RWPE2 (cell line): ENCODE measurements at regions not wholly inside any gene's neighbourhood (a gene's known extent, or its start where the extent isn't known, plus 50 kb on each side); places are given as distances from the start of the nearest gene placed in this dataset.
A peak's percentile ranks its signal among the peaks of the same experiment; 100 is the strongest.

Source experiments
- ATAC-seq: fragments of 200-7000 bp; cut with Tn5 transposase; 3 replicates; pipeline ENCODE4 v1.9.1; 2021; ENCODE audit warnings: low read depth
- DNase-seq: peaks from one replicate; pipeline ENCODE4 v3.0.0-alpha.2; 2020; ENCODE audit warnings: low spot score
- H3K27ac ChIP-seq: fragments of 450-650 bp; 2 replicates; pipeline ENCODE4 v1.5.1; 2017; ENCODE audit warnings: mild to moderate bottlenecking; ENCODE audit not compliant: poor library complexity, severe bottlenecking
- H3K27me3 ChIP-seq: fragments of 250-450 bp; sonication (Bioruptor Pico); 2 replicates; pipeline ENCODE4 v1.5.1; 2021; ENCODE audit warnings: mild to moderate bottlenecking, moderate library complexity; ENCODE audit not compliant: insufficient read depth, poor library complexity, severe bottlenecking
- H3K36me3 ChIP-seq: fragments of 250-450 bp; sonication (Bioruptor Pico); 2 replicates; pipeline ENCODE4 v1.5.1; 2020; ENCODE audit warnings: low read depth, mild to moderate bottlenecking, moderate library complexity
- H3K4me1 ChIP-seq: fragments of 250-450 bp; sonication (Bioruptor Pico); 2 replicates; pipeline ENCODE4 v1.5.1; 2021; ENCODE audit warnings: mild to moderate bottlenecking, moderate library complexity; ENCODE audit not compliant: insufficient read depth, poor library complexity, severe bottlenecking
- H3K4me3 ChIP-seq: fragments of 250-450 bp; sonication (Bioruptor Pico); 2 replicates; pipeline ENCODE4 v1.5.1; 2021; ENCODE audit warnings: mild to moderate bottlenecking, moderate library complexity; ENCODE audit not compliant: severe bottlenecking
- H3K9me3 ChIP-seq: fragments of 250-450 bp; sonication (Bioruptor Pico); 2 replicates; pipeline ENCODE4 v1.5.1; 2021; ENCODE audit warnings: mild to moderate bottlenecking, moderate library complexity; ENCODE audit not compliant: severe bottlenecking
- CTCF ChIP-seq: fragments of 450-650 bp; IDR thresholded peaks from one replicate; pipeline ENCODE4 v1.5.1; 2017; ENCODE audit warnings: mild to moderate bottlenecking, moderate library complexity; ENCODE audit not compliant: poor library complexity, severe bottlenecking

- Histone ChIP-seq H3K27ac (no peak overlapping the region), H3K27me3 (no peaks in the 10 kb centered on the region), H3K4me1 (no peaks in the 10 kb centered on the region), H3K4me3 (no peak overlapping the region), H3K36me3 (no peaks in the 10 kb centered on the region), H3K9me3 (no peaks in the 10 kb centered on the region)
- ATAC-seq, result no peak
- TF ChIP-seq CTCF, result no peak
- no peak for DNase-seq
These were observed 157.5 kb upstream of the FAM9B start for GRCh38 chrX:9191392-9191791.

- ATAC-seq (no peak), DNase-seq (no peak)
- no peaks in the 10 kb centered on the region for H3K27me3 ChIP-seq
- no peak for TF ChIP-seq CTCF
- H3K4me3 ChIP-seq, result no peak overlapping the region
- H3K9me3 ChIP-seq, result no peaks in the 10 kb centered on the region
- no peaks in the 10 kb centered on the region for H3K4me1 ChIP-seq
- no peaks in the 10 kb centered on the region for H3K36me3 ChIP-seq
- H3K27ac ChIP-seq, result no peak overlapping the region
These were observed 161.4 kb upstream of the FAM9B start for GRCh38 chrX:9195199-9195880.

DNA sequence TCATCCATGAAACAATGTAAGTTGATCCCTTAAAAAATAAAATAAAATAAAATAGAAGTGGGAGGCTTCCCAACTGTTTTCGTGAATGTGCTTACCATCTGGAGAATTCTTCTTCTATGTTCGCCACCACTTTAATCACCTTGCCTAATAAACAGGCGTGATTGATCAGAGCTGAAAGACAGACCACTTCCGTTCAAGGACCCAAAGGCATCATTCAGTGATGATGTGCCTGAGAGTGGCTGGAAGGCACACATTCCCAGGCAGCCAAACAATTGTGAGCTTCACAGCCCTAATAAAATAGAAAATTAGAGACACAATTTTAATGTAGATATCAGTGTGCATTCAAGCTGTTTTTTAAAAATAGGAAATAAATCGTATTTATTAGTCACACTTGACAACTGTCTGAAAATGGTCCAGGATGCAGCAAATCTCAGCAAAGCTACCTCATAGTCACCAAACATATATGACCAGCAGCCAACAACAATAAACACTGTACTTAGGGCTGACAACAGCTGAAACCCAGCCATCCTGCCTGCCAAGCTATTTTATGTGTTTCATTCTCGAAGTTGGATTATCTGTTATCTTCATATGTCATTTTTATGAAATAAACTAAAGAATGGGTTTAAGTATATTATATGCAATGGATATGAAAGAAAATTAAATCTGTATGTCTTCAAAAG lies 163.2 kb upstream of the FAM9B start:
- Histone ChIP-seq H3K4me1 (no peaks in the 10 kb centered on the region), H3K36me3 (no peaks in the 10 kb centered on the region), H3K27me3 (no peaks in the 10 kb centered on the region), H3K4me3 (no peak overlapping the region), H3K27ac (no peak overlapping the region), H3K9me3 (no peaks in the 10 kb centered on the region)
- no peak for ATAC-seq
- no peak for DNase-seq
- no peak for TF ChIP-seq CTCF

- no peaks in the 10 kb centered on the region for H3K36me3 ChIP-seq
- no peak overlapping the region for H3K27ac ChIP-seq
- H3K4me1 ChIP-seq, result no peaks in the 10 kb centered on the region
- no peak for TF ChIP-seq CTCF
- H3K27me3 ChIP-seq, result no peaks in the 10 kb centered on the region
- DNase-seq (no peak), ATAC-seq (0 out of 3 replicates have a peak, but pooled peaks have one; percentile 41)
- no peak overlapping the region for H3K4me3 ChIP-seq
- no peaks in the 10 kb centered on the region for H3K9me3 ChIP-seq
These were observed 170.6 kb upstream of the FAM9B start for GRCh38 chrX:9204560-9204959.
